Chondrocyte (in vitro differentiated cells): ENCODE measurements at regions not wholly inside any gene's neighbourhood (a gene's known extent, or its start where the extent isn't known, plus 50 kb on each side); places are given as distances from the start of the nearest gene placed in this dataset.

Source experiments
- DNase-seq: peaks from one replicate; pipeline ENCODE4 v3.0.0; 2021; ENCODE audit warnings: mixed read lengths, low spot score
- H3K27ac Mint-ChIP-seq: one replicate; pipeline ENCODE4 v1.8.0; 2021; ENCODE audit warnings: mild to moderate bottlenecking, moderate library complexity, mixed read lengths; ENCODE audit not compliant: unreplicated experiment
- H3K27me3 Mint-ChIP-seq: 2 replicates; pipeline ENCODE4 v1.8.0; 2021; ENCODE audit warnings: low read depth, mixed read lengths
- H3K36me3 Mint-ChIP-seq: 2 replicates; pipeline ENCODE4 v1.8.0; 2021; ENCODE audit warnings: low read depth, mixed read lengths
- H3K4me1 Mint-ChIP-seq: 2 replicates; pipeline ENCODE4 v1.8.0; 2021; ENCODE audit warnings: low read depth, mild to moderate bottlenecking, mixed read lengths
- H3K4me3 Mint-ChIP-seq: one replicate; pipeline ENCODE4 v1.8.0; 2021; ENCODE audit warnings: mild to moderate bottlenecking, moderate library complexity, mixed read lengths; ENCODE audit not compliant: unreplicated experiment
- H3K9me3 Mint-ChIP-seq: 2 replicates; pipeline ENCODE4 v1.8.0; 2021; ENCODE audit warnings: low read depth, mixed read lengths
- CTCF ChIP-seq: fragments of 200-600 bp; sonication (generic); IDR thresholded peaks from 2 replicates; pipeline ENCODE4 v1.5.0; 2021; ENCODE audit warnings: antibody characterized with exemption, mild to moderate bottlenecking, moderate library complexity

GRCh38 chr2:52112141-52112540 is 1080.2 kb upstream of the NRXN1 start:
- no peak for DNase-seq

GRCh38 chr2:52107124-52107523 is 1075.2 kb upstream of the NRXN1 start:
- Mint-ChIP-seq H3K4me1 (no peaks in the 10 kb centered on the region), H3K27me3 (peaks cover 6% of the 10 kb centered on the region), H3K36me3 (no peaks in the 10 kb centered on the region), H3K4me3 (no peak overlapping the region), H3K27ac (no peak overlapping the region), H3K9me3 (peaks cover 3% of the 10 kb centered on the region)
- no peak for TF ChIP-seq CTCF
- DNase-seq, result no peak

More at GRCh38 chr2:52112141-52112540, 1080.2 kb upstream of the NRXN1 start:
- Mint-ChIP-seq H3K27me3 (peaks cover 1% of the 10 kb centered on the region), H3K9me3 (peaks cover 3% of the 10 kb centered on the region), H3K36me3 (no peaks in the 10 kb centered on the region), H3K4me3 (no peak overlapping the region), H3K4me1 (peaks cover 7% of the 10 kb centered on the region), H3K27ac (no peak overlapping the region)
- TF ChIP-seq CTCF, result no peak

GRCh38 chr2:52097071-52097470 is 1065.1 kb upstream of the NRXN1 start:
- H3K27ac Mint-ChIP-seq, result no peak overlapping the region
- H3K9me3 Mint-ChIP-seq, result no peaks in the 10 kb centered on the region
- H3K36me3 Mint-ChIP-seq, result no peaks in the 10 kb centered on the region
- peaks cover 1% of the 10 kb centered on the region for H3K27me3 Mint-ChIP-seq
- no peak for DNase-seq
- no peak for TF ChIP-seq CTCF
- no peaks in the 10 kb centered on the region for H3K4me1 Mint-ChIP-seq
- no peak overlapping the region for H3K4me3 Mint-ChIP-seq

GRCh38 chr2:52084759-52085158 is 1052.8 kb upstream of the NRXN1 start:
- H3K4me1 Mint-ChIP-seq, result no peaks in the 10 kb centered on the region
- no peaks in the 10 kb centered on the region for H3K36me3 Mint-ChIP-seq
- DNase-seq, result no peak
- no peak for TF ChIP-seq CTCF
- H3K27ac Mint-ChIP-seq, result no peak overlapping the region
- no peaks in the 10 kb centered on the region for H3K9me3 Mint-ChIP-seq
- no peaks in the 10 kb centered on the region for H3K27me3 Mint-ChIP-seq
- no peak overlapping the region for H3K4me3 Mint-ChIP-seq

GRCh38 chr2:52083214-52083613 is 1051.3 kb upstream of the NRXN1 start:
- no peak for DNase-seq
- Mint-ChIP-seq H3K9me3 (no peaks in the 10 kb centered on the region), H3K27me3 (no peaks in the 10 kb centered on the region), H3K36me3 (no peaks in the 10 kb centered on the region), H3K4me1 (no peaks in the 10 kb centered on the region), H3K4me3 (no peak overlapping the region), H3K27ac (no peak overlapping the region)
- no peak for TF ChIP-seq CTCF
